ENCODE measurements at regions not wholly inside any gene's neighbourhood (a gene's known extent, or its start where the extent isn't known, plus 50 kb on each side); places are given as distances from the start of the nearest gene placed in this dataset.

- WGBS (ENCODE audit: insufficient coverage), result 100% methylated on average over 1 of the region's 1 CpG
- Mint-ChIP-seq H3K27me3 (ENCODE audit: low read depth in 3 of 3) (peaks cover 0 to 10% (median 3%) of the 10 kb centered on the region in 3 donors), H3K9me3 (peaks cover 0 to 3% (median 2%) of the 10 kb centered on the region in 7 donors), H3K4me1 (no peaks in the 10 kb centered on the region), H3K27ac (peak overlapping the region in 1 of 7 donors; percentile 28), H3K36me3 (no peaks in the 10 kb centered on the region), H3K4me3 (no peak overlapping the region)
- H3K36me3 ChIP-seq (replicated peaks in 1 of 2; ENCODE audit: control insufficient read depth in 1 of 2, insufficient read depth in 2 of 2, low read length in 2 of 2), result no peaks in the 10 kb centered on the region
- H3K9me3 ChIP-seq (replicated peaks in 1 of 2; ENCODE audit: control insufficient read depth in 1 of 2, insufficient read depth in 1 of 2, low read length in 2 of 2), result no peaks in the 10 kb centered on the region
- no peaks in the 10 kb centered on the region for H4K20me1 ChIP-seq (ENCODE audit: insufficient read depth, low read length)
- no peak overlapping the region for H3K27ac ChIP-seq (ENCODE audit: low read depth in 1 of 2, low read length in 2 of 2)
- peaks cover 0 to 3% of the 10 kb centered on the region in 2 donors for H3K27me3 ChIP-seq (ENCODE audit: control insufficient read depth in 2 of 2, insufficient read depth in 2 of 2, low read length in 2 of 2)
- no peak overlapping the region for H3K4me3 ChIP-seq (replicated peaks in 1 of 3; ENCODE audit: low read depth in 2 of 3, low read length in 3 of 3)
- H3K4me1 ChIP-seq (ENCODE audit: control insufficient read depth in 1 of 2, insufficient read depth in 2 of 2, low read length in 2 of 2), result no peaks in the 10 kb centered on the region
- no peaks in the 10 kb centered on the region for H3K79me2 ChIP-seq (ENCODE audit: insufficient read depth, low read length)
- no peak overlapping the region for H3K4me2 ChIP-seq (replicated peaks; ENCODE audit: extremely low read depth, low read length, poor library complexity, severe bottlenecking)
- H2AFZ ChIP-seq (ENCODE audit: insufficient read depth, low read depth, low read length, poor library complexity, severe bottlenecking), result no peak overlapping the region
- intact Hi-C loops (cut with micrococcal nuclease), result no loop called here
- H3K9ac ChIP-seq (ENCODE audit: insufficient read depth, low read length, poor library complexity, severe bottlenecking), result no peak overlapping the region
- TF ChIP-seq, protein P1, sequence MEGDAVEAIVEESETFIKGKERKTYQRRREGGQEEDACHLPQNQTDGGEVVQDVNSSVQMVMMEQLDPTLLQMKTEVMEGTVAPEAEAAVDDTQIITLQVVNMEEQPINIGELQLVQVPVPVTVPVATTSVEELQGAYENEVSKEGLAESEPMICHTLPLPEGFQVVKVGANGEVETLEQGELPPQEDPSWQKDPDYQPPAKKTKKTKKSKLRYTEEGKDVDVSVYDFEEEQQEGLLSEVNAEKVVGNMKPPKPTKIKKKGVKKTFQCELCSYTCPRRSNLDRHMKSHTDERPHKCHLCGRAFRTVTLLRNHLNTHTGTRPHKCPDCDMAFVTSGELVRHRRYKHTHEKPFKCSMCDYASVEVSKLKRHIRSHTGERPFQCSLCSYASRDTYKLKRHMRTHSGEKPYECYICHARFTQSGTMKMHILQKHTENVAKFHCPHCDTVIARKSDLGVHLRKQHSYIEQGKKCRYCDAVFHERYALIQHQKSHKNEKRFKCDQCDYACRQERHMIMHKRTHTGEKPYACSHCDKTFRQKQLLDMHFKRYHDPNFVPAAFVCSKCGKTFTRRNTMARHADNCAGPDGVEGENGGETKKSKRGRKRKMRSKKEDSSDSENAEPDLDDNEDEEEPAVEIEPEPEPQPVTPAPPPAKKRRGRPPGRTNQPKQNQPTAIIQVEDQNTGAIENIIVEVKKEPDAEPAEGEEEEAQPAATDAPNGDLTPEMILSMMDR (IDR thresholded peaks at IDR 0.05), result no peak
- DNase-seq, result no peak
Observed at GRCh38 chr2:41771710-41772109, 276.1 kb upstream of the PKDCC start.

GRCh38 chr2:41772697-41773096, 275.1 kb upstream of the PKDCC start:
- no peaks in the 10 kb centered on the region for H3K79me2 ChIP-seq (ENCODE audit: insufficient read depth, low read length)
- H3K36me3 Mint-ChIP-seq, result no peaks in the 10 kb centered on the region
- no peaks in the 10 kb centered on the region for H3K9me3 ChIP-seq (replicated peaks in 1 of 2; ENCODE audit: control insufficient read depth in 1 of 2, insufficient read depth in 1 of 2, low read length in 2 of 2)
- no peak overlapping the region for H3K4me3 Mint-ChIP-seq
- H3K4me2 ChIP-seq (replicated peaks; ENCODE audit: extremely low read depth, low read length, poor library complexity, severe bottlenecking), result no peak overlapping the region
- H3K27ac Mint-ChIP-seq, result no peak overlapping the region
- intact Hi-C loops (cut with micrococcal nuclease), result no loop called here
- H3K36me3 ChIP-seq (replicated peaks in 1 of 2; ENCODE audit: control insufficient read depth in 1 of 2, insufficient read depth in 2 of 2, low read length in 2 of 2), result no peaks in the 10 kb centered on the region
- H3K9me3 Mint-ChIP-seq, result peaks cover 0 to 3% (median 0%) of the 10 kb centered on the region in 7 donors
- no peaks in the 10 kb centered on the region for H3K4me1 Mint-ChIP-seq
- H4K20me1 ChIP-seq (ENCODE audit: insufficient read depth, low read length), result no peaks in the 10 kb centered on the region
- no peak overlapping the region for H2AFZ ChIP-seq (ENCODE audit: insufficient read depth, low read depth, low read length, poor library complexity, severe bottlenecking)
- H3K27me3 ChIP-seq (ENCODE audit: control insufficient read depth in 2 of 2, insufficient read depth in 2 of 2, low read length in 2 of 2), result peaks cover 0 to 3% of the 10 kb centered on the region in 2 donors
- no peak overlapping the region for H3K27ac ChIP-seq (ENCODE audit: low read depth in 1 of 2, low read length in 2 of 2)
- H3K27me3 Mint-ChIP-seq (ENCODE audit: low read depth in 3 of 3), result peaks cover 0 to 10% (median 3%) of the 10 kb centered on the region in 3 donors
- no peak overlapping the region for H3K4me3 ChIP-seq (replicated peaks in 1 of 3; ENCODE audit: low read depth in 2 of 3, low read length in 3 of 3)
- DNase-seq, result no peak
- no peaks in the 10 kb centered on the region for H3K4me1 ChIP-seq (ENCODE audit: control insufficient read depth in 1 of 2, insufficient read depth in 2 of 2, low read length in 2 of 2)
- H3K9ac ChIP-seq (ENCODE audit: insufficient read depth, low read length, poor library complexity, severe bottlenecking), result no peak overlapping the region
- WGBS (ENCODE audit: insufficient coverage), result 88% methylated on average over 1 of the region's 4 CpGs
- TF ChIP-seq, protein P1 (IDR thresholded peaks at IDR 0.05), result no peak
